ENCODE measurements at regions not wholly inside any gene's neighbourhood (a gene's known extent, or its start where the extent isn't known, plus 50 kb on each side); places are given as distances from the start of the nearest gene placed in this dataset.

- TF ChIP-seq CTCF (conservative IDR thresholded peaks at IDR 0.05) (no peak), ZFX (IDR thresholded peaks at IDR 0.05) (no peak)
Observed at GRCh38 chr6:169979873-169980432, 228.5 kb downstream of the ERMARD start.

Measured in C4-2B (cell line).